D721Med (cell line): ENCODE measurements at regions not wholly inside any gene's neighbourhood (a gene's known extent, or its start where the extent isn't known, plus 50 kb on each side); places are given as distances from the start of the nearest gene placed in this dataset.
"Not testable (repeated sequence)": the region's sequence is repeated elsewhere in the genome, so short reads cannot be mapped to it uniquely, and the experiment has no call there.

Experiments used
- DNase-seq: peaks from one replicate; pipeline ENCODE4 v3.0.0; 2011; ENCODE audit warnings: low spot score; ENCODE audit not compliant: insufficient read length
- FAIRE-seq: peaks from 2 replicates; lab custom pipeline; 2011; peaks lifted over from hg19 to GRCh38; lab: Jason Lieb, UNC
- TF ChIP-seq, protein P1 (sequence below): IDR thresholded peaks from 2 replicates; pipeline ENCODE4 v1.5.1; 2012; ENCODE audit warnings: mild to moderate bottlenecking, control low read depth; ENCODE audit not compliant: insufficient read depth; ENCODE audit errors: missing control alignments

GRCh38 chr7:35961260-35961659, 160.4 kb downstream of the SEPTIN7 start:
- not testable (repeated sequence) for DNase-seq
- FAIRE-seq = peak; percentile 70

DNA sequence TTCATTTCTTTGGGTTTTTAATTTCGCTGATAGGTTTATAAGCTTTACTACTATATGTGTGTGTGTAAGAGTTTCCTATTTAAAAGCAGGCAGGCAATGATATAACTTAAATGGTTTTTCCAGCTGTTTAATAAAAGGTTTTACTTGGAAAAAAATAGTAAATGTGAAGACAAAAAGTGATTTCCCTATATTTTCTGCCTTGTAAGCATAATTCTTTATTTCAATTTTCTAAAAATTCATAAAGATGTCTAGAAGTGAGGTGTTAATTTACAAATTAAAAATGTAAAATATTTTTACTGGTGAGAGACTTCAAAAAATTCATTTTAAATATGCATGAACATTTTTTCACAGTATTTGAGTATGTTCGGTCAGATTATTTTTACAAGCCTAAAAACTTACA, 161.8 kb downstream of the SEPTIN7 start:
- not testable (repeated sequence) for DNase-seq, FAIRE-seq

- DNase-seq = no peak
- TF ChIP-seq, protein P1, sequence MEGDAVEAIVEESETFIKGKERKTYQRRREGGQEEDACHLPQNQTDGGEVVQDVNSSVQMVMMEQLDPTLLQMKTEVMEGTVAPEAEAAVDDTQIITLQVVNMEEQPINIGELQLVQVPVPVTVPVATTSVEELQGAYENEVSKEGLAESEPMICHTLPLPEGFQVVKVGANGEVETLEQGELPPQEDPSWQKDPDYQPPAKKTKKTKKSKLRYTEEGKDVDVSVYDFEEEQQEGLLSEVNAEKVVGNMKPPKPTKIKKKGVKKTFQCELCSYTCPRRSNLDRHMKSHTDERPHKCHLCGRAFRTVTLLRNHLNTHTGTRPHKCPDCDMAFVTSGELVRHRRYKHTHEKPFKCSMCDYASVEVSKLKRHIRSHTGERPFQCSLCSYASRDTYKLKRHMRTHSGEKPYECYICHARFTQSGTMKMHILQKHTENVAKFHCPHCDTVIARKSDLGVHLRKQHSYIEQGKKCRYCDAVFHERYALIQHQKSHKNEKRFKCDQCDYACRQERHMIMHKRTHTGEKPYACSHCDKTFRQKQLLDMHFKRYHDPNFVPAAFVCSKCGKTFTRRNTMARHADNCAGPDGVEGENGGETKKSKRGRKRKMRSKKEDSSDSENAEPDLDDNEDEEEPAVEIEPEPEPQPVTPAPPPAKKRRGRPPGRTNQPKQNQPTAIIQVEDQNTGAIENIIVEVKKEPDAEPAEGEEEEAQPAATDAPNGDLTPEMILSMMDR = no peak
- no peak for FAIRE-seq
Measured at GRCh38 chr7:35967366-35968139, 166.7 kb downstream of the SEPTIN7 start.

- DNase-seq (no peak), FAIRE-seq (no peak)
- TF ChIP-seq, protein P1 = no peak
Measured at GRCh38 chr7:35968140-35968940, 167.5 kb downstream of the SEPTIN7 start.

DNA sequence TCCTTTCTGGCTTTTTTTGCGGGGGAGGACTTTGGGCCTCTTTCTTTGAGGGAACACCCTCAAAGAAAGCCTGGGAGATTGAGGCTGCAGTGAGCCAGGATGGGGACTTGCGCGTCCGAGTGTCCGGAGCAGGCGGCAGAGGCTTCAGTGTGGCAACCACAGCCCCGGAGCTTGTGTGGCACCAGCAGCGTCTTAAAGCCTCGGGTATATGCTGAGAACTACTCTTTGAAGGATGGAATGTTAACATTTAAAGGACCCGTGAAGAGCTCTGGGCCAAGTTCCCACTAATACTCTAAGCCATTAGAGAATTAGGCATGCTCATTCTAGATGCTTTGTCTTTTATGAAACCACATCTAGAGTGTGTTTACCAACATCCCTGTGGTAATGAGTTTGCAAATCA, 168.2 kb downstream of the SEPTIN7 start:
- DNase-seq (no peak), FAIRE-seq (no peak)
- TF ChIP-seq, protein P1 = no peak

GRCh38 chr7:35970458-35970857, 169.6 kb downstream of the SEPTIN7 start:
- FAIRE-seq = no peak
- TF ChIP-seq, protein P1 = no peak
- DNase-seq = no peak

GRCh38 chr7:35971133-35971891, 170.5 kb downstream of the SEPTIN7 start:
- no peak for FAIRE-seq
- DNase-seq = no peak
- TF ChIP-seq, protein P1 = no peak
